ENCODE measurements at regions not wholly inside any gene's neighbourhood (a gene's known extent, or its start where the extent isn't known, plus 50 kb on each side); places are given as distances from the start of the nearest gene placed in this dataset.

DNA sequence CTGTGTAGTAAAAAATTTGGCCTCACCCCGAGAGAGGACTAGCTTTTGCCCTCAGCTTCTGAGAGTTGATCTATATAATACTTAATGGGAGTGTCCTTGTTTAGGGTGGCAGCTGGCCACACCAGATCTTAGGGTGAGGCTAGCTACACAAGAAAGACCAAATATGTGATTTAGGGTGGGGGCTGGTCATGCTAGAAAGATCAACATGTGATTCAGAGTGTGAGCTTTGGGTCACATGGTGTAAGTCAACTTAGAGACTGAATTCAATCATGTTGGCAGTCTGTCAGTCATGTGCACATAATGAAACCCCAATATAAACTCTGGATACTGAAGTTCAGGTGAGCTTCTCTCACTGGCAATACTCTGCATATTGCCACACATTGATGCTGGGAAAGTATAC is 120.7 kb upstream of the DAZL start:
- H3K9me3 Mint-ChIP-seq, result peaks cover 7% of the 10 kb centered on the region
- H3K27me3 Mint-ChIP-seq (ENCODE audit: low read depth), result no peaks in the 10 kb centered on the region

DNA sequence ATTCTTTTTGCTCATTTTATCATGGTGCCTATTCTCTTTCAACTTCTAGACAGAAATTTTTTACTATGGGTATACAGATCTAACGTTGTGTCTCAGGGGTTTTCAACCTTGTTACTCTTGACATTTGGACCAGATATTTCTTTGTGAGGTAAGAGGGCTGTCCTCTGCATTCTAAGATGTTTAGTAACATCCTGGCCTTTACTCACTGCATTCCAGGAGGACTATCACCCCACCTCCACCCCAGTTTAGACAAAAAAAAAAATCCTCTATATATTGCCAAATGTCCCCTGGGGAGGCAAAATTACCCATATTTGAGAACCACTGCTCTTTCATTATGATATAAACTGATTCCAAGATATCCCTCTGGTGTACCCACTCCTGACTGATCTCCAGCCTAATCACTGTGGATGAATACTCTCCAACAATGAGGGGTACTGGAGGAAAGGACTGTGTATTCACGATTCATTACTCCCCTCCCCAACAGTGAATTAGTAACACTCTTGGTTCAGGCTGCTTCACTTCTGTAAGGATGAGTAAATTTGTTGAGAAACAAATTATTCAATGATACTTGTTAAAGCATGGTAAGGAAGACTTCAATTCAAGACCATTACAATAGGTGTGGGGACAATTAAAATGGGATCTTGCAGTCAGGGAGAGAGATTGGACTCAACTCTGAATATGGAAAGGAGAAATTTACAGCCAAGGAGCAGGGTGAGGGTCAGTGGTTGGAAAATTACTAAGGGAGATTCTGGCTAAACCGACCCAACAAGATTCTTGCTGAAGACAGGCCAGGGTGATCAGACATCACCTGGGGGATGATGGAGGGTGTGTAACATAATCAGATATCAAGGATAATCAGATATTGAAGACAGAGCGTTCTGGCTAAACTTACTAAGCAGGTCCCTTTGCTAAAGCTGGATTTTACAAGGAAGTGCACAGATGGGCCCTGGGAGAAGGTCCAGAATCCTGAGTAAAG is 123.8 kb upstream of the DAZL start:
- Mint-ChIP-seq H3K9me3 (peaks cover 34% of the 10 kb centered on the region), H3K4me3 (no peak overlapping the region), H3K4me1 (no peaks in the 10 kb centered on the region), H3K36me3 (ENCODE audit: low read depth) (no peaks in the 10 kb centered on the region), H3K27ac (no peak overlapping the region), H3K27me3 (ENCODE audit: low read depth) (no peaks in the 10 kb centered on the region)
- TF ChIP-seq, protein P1, sequence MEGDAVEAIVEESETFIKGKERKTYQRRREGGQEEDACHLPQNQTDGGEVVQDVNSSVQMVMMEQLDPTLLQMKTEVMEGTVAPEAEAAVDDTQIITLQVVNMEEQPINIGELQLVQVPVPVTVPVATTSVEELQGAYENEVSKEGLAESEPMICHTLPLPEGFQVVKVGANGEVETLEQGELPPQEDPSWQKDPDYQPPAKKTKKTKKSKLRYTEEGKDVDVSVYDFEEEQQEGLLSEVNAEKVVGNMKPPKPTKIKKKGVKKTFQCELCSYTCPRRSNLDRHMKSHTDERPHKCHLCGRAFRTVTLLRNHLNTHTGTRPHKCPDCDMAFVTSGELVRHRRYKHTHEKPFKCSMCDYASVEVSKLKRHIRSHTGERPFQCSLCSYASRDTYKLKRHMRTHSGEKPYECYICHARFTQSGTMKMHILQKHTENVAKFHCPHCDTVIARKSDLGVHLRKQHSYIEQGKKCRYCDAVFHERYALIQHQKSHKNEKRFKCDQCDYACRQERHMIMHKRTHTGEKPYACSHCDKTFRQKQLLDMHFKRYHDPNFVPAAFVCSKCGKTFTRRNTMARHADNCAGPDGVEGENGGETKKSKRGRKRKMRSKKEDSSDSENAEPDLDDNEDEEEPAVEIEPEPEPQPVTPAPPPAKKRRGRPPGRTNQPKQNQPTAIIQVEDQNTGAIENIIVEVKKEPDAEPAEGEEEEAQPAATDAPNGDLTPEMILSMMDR (IDR thresholded peaks at IDR 0.05; ENCODE audit: unreplicated experiment in 3 of 3), result no peak

More for the DNA sequence above, 120.7 kb upstream of the DAZL start:
- no peak overlapping the region for H3K27ac Mint-ChIP-seq
- peaks cover under 1% of the 10 kb centered on the region for H3K4me1 Mint-ChIP-seq
- H3K4me3 Mint-ChIP-seq, result no peak overlapping the region
- TF ChIP-seq, protein P1 (IDR thresholded peaks at IDR 0.05; ENCODE audit: unreplicated experiment in 3 of 3), result no peak
- H3K36me3 Mint-ChIP-seq (ENCODE audit: low read depth), result no peaks in the 10 kb centered on the region

DNA sequence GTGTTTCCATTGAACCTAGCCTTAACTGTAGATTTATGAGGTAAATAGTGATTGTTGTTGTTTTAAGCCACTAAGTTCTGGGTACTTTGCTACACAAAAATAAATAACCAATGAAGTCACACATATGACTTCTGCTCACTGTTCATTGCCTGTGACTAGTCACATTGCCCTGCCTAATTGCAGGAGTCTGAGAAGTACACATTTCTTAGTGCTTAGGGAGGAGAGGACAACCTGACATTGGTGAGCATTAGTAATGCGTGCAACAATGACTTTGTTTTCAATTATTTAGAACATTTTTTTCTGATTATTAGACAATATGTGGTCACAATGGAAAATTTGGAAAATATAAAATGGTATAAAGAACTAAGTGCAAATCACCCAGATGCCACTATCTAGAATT is 133.2 kb upstream of the DAZL start:
- Mint-ChIP-seq H3K4me1 (peaks cover 10% of the 10 kb centered on the region), H3K27ac (no peak overlapping the region), H3K36me3 (ENCODE audit: low read depth) (no peaks in the 10 kb centered on the region), H3K9me3 (peaks cover 42% of the 10 kb centered on the region), H3K27me3 (ENCODE audit: low read depth) (no peaks in the 10 kb centered on the region), H3K4me3 (no peak overlapping the region)
- TF ChIP-seq, protein P1 (IDR thresholded peaks at IDR 0.05; ENCODE audit: unreplicated experiment in 3 of 3), result no peak

DNA sequence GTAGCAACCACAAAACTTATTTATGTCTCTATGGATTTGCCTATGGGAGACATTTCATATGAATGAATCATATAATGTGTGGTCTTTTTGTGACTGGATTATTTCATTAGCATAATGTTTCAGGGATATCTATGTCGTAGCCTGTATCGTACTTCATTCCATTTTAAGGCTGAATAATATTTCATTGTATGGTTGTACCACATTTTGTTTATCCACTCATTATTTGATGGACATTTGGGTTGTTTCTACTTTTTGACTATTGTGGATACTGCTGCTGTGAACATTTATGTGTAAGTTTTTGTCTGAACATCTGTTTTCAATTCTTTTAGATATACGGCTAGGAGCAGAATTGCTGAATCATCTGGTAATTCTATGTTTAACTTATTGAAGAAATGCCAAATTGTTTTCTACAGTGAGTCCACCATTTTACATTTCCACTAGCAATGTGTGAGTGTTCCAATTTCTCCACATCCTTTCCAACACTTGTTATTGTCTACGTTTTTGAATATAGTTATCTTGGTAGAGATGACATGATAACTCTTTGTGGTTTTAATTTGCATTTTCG is 134.4 kb upstream of the DAZL start:
- Mint-ChIP-seq H3K9me3 (peaks cover 32% of the 10 kb centered on the region), H3K4me1 (peaks cover 10% of the 10 kb centered on the region), H3K36me3 (ENCODE audit: low read depth) (no peaks in the 10 kb centered on the region), H3K4me3 (no peak overlapping the region), H3K27me3 (ENCODE audit: low read depth) (no peaks in the 10 kb centered on the region), H3K27ac (no peak overlapping the region)
- TF ChIP-seq, protein P1 (IDR thresholded peaks at IDR 0.05; ENCODE audit: unreplicated experiment in 3 of 3), result no peak

DNA sequence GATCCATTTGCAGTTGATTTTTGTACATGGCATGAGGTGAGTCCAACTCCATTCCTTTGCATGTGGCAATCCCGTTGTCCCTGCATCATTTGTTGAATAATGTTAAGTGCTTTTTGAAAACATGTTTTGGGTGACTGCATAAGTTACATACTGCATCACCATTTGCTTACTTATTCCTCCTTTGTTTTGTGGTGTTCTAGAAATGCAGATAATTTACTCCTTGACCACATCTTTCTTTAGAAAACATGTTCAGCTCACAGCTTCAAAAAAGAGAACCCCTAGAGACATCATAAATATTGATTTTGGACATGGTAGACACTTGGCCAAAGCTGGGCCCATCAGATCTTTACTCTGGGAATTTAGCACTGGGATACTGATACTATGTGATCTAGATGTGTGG is 135.3 kb upstream of the DAZL start:
- Mint-ChIP-seq H3K9me3 (peaks cover 25% of the 10 kb centered on the region), H3K4me3 (no peak overlapping the region), H3K27me3 (ENCODE audit: low read depth) (no peaks in the 10 kb centered on the region), H3K4me1 (peaks cover 10% of the 10 kb centered on the region), H3K36me3 (ENCODE audit: low read depth) (no peaks in the 10 kb centered on the region), H3K27ac (no peak overlapping the region)
- TF ChIP-seq, protein P1 (IDR thresholded peaks at IDR 0.05; ENCODE audit: unreplicated experiment in 3 of 3), result no peak

Data from nephron (organoid).